ENCODE measurements at regions not wholly inside any gene's neighbourhood (a gene's known extent, or its start where the extent isn't known, plus 50 kb on each side); places are given as distances from the start of the nearest gene placed in this dataset.
"Not testable (repeated sequence)": the region's sequence is repeated elsewhere in the genome, so short reads cannot be mapped to it uniquely, and the experiment has no call there.

DNA sequence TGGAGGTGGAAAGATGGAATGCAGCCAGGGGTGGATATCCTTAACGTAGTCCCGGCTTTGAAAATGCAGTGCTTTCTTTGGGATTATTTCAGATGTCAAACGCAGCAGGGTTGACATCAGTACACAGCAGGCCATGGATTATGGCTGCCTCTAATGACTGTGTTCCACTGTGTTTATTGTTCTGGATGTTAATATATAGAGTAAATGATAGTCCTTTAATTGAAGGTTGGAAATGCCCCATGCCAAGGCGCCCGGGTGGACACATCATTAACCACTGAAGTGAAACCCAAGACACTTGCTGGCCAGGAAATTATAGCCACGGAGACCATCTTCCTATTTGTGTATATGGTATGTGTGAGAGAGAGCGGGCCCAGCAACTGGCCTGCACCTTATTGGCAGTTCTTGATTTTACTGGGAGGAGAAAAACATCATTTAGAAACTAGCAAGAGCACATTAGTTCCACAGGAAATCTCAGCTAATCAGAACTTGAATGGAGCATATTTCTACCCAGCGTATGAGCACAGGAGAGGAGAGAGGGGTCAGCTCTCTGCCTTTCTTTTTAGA lies 254.9 kb upstream of the RASGRP1 start:
- DNase-seq = no peak

- no peak for DNase-seq
These were observed 258.6 kb upstream of the RASGRP1 start for GRCh38 chr15:38823263-38823662.

GRCh38 chr15:38824719-38825118 lies 260.1 kb upstream of the RASGRP1 start:
- DNase-seq = no peak

GRCh38 chr15:38826880-38827279 lies 262.3 kb upstream of the RASGRP1 start:
- no peak for DNase-seq

- DNase-seq = no peak
These were observed 263.5 kb upstream of the RASGRP1 start for GRCh38 chr15:38828031-38828532.

DNA sequence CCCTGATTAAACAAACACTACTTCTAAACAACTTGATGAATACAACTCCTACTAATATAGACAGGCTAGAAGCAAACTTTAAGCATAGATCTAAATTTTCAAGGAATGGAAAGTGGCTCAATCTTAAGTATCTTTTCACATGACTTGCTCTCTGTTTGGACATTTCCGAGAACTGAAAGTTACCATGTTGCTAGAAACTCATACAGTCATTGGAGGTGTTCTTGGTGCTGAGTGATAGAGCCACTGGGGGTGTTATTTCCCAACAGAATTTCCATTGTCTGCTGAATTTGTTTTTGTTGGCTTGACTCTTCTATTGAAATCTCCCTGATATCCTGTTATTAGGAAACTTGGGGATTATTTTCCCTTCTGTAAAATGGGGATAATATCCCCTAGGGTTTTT lies 264.5 kb upstream of the RASGRP1 start:
- DNase-seq = no peak

DNA sequence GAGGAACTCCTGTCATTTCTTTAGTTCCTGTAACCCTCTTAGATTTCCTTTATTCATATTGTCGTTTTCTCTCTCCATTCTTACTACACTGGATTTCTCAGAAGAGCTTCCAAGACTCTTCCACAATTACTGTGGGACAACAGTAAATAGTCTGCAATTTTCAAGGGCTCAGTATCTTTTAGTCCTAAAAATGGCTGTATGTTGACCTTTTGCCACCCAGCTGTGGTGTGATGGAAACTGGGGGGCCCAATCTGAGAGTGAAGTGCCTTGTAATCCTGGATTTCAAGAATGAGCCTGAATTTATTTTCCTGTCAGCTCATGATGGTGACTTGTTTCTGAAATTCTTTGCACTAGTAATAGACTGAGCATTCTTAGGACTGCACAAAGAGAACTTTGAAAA lies 277.6 kb upstream of the RASGRP1 start:
- no peak for DNase-seq

DNA sequence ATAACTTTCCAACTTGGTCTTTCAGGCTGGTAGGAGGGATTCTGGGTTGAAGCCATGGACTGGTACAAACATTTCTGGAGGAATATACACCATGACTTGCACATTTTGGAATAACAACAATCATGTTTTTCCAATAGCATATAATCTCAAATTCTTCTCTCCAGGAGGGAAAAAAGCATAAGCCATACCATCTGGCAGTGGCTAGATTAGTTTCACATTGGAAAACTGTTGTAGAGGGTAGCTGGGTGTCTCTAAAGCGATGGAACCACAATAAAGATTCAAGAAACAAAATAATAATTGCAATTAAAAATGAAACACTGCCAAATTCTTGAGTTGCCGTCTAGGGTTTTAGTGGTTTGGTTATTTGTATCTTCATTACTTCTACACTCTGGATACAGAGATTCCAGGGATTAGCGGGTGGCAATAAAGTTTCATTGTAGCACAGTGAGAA lies 278.5 kb upstream of the RASGRP1 start:
- no peak for DNase-seq

- no peak for DNase-seq
These were observed 279.3 kb upstream of the RASGRP1 start for GRCh38 chr15:38843736-38844590.

GRCh38 chr15:38844736-38845135 lies 280.1 kb upstream of the RASGRP1 start:
- no peak for DNase-seq

GRCh38 chr15:38846346-38846745 lies 281.7 kb upstream of the RASGRP1 start:
- no peak for DNase-seq

GRCh38 chr15:38847666-38848065 lies 283.1 kb upstream of the RASGRP1 start:
- DNase-seq = no peak

DNA sequence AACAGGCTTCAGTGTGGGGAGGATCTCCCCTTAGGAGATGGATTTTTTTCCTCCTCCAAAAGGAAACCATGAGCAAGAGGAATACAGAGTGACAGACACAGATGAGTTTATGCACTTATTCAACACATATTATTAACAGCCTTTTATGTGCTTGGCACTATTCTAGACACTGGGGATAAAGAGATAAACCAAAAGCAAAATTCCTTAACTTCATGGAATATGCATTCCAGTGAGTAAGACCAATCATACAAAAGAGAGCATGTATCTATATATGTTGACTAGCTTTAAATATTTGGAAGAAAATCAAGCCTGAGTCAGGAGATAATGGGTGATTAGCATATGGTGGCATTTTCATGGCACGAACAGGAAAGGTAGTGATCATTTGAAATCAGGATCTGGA lies 284.4 kb upstream of the RASGRP1 start:
- DNase-seq = no peak

DNA sequence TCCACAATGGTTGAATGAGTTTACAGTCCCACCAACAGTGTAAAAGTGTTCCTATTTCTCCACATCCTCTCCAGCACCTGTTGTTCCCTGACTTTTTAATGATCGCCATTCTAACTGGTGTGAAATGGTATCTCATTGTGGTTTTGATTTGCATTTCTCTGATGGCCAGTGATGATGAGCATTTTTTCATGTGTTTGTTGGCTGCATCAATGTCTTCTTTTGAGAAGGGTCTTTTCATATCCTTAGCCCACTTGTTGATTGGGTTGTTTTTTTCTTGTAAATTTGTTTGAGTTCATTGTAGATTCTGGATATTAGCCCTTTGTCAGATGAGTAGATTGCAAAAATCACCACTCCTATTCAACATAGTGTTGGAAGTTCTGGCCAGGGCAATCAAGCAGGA lies 287.6 kb upstream of the RASGRP1 start:
- DNase-seq = not testable (repeated sequence)

GRCh38 chr15:38853608-38854007 lies 289.0 kb upstream of the RASGRP1 start:
- DNase-seq = no peak

DNA sequence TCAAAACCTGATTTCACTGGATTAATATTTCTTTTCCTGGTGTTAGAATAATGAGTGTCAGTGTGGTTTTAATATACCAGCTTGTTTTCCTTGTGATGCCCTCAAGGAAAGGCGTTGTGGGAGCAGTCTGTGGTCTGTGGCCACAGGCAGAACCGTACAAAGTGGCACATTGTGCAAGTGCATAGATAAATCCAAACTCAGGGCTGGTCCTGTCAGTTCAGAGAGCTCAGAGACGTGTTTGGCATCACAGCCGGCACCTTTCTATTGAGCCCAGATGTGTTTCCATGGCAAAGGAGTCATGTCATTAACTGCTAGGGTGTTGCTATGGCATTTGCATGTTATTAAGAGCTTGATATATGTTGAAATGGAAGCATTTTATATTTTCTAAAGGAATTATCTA lies 289.9 kb upstream of the RASGRP1 start:
- no peak for DNase-seq

DNA sequence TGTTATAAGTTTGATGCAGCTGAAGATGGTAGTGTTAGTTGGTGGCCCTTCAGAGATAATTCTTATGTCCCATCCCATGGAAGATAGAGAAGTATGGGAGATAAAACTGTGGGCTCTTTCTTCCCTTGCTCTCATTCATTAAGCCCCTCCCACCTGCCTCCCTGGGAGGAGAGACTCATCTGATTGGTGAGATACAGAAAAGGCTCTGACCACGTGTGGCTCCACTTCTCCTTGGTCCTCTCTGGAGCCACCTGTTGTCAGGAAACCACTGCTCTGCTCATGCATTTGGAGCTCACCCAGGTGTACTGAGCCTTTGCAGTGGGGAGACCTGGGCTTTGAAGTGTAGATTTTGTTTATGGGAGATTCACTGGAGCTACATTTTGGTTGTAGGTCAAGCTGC lies 293.2 kb upstream of the RASGRP1 start:
- no peak for DNase-seq

DNA sequence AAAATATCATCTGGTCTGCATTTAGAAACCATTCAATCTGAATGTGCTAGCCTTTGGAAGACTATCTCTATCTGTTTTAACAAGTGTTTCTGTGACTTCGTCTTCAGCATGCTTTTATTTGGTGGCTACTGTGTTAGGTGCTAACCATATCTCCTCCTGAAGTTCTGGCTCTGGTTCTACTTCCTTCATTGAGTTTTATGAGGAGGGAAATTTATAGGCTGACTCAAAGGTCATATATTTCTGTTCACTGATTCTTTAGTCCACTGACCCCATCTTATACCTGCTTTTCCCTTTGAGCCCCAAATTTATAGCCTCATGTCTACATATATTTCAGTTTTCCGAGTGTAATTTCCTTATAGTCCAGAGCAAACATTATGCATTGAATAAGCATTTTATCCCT lies 295.0 kb upstream of the RASGRP1 start:
- no peak for DNase-seq

DNA sequence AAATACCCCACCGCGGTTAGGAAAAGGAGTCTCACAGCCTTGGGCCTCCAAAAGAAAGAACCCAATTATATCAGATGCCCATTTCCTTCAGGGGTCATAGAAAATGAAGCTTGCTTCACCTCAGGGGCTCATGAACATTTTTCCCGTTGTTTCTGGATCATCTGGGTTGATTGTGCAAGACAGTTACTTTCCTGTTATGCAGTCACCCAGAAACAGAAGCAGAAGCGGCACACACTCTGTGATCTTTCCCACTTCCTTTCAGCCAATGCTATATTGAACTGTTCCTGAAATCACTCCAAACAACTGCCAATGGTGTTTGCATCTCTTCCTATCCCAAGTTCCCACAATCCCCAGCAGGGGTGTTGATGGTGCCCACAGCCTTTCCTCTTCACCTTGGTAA lies 295.6 kb upstream of the RASGRP1 start:
- DNase-seq = no peak

DNA sequence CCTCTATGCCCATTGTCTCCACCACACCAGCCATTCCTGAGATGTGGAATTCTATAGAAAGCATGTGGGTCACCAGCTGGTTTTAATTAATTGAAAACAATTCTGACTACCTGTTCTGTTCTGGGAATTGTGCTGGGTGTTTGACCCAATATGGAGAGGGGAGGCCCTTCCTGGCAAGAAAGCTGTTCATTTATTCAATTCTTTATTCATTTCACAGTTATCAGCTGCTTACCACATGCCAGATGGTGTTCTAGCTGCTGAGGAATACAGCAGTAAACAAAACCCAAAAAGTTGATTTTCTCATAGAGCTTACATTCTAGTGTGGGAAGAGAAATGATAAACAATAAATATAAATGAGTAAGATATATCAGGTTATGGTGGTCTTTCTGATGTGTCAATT lies 296.1 kb upstream of the RASGRP1 start:
- no peak for DNase-seq

DNA sequence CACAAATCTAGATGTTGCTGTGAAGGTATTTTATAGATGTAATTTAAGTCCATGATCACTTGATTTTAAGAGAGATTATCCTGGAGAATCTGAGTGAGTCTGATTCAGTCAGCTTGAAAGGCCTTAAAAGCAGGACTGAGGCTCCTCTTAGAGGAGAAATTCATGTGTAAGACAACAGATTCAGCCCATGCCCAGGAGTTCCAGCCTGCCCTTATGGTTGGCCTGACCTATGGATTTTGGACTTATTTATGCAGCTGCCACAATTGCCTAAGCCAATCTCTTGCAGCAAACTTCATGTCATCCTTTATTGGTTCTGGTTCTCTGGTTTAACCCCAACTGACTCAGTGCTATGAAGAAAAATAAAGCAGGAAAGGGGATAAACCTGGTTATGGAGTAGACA lies 296.5 kb upstream of the RASGRP1 start:
- no peak for DNase-seq

- no peak for DNase-seq
These were observed 297.5 kb upstream of the RASGRP1 start for GRCh38 chr15:38862099-38862498.

- DNase-seq = no peak
These were observed 298.8 kb upstream of the RASGRP1 start for GRCh38 chr15:38863381-38863780.

- DNase-seq = no peak
These were observed 299.5 kb upstream of the RASGRP1 start for GRCh38 chr15:38864122-38864521.
